GM12865 (cell line): ENCODE measurements at regions not wholly inside any gene's neighbourhood (a gene's known extent, or its start where the extent isn't known, plus 50 kb on each side); places are given as distances from the start of the nearest gene placed in this dataset.

Experiments used
- DNase-seq: peaks from one replicate; pipeline ENCODE4 v3.0.0; 2010; ENCODE audit warnings: low read depth
- H3K4me3 ChIP-seq: 2 replicates; pipeline ENCODE4 v1.5.1; 2011; ENCODE audit warnings: mild to moderate bottlenecking, low read depth, low read length, control low read depth
- CTCF ChIP-seq: IDR thresholded peaks from 2 replicates; pipeline ENCODE4 v1.5.1; 2011; ENCODE audit warnings: low read length, control low read depth, low read depth, inconsistent platforms; ENCODE audit not compliant: insufficient read depth; ENCODE audit errors: missing control alignments

- no peak overlapping the region for H3K4me3 ChIP-seq
Observed at GRCh38 chr2:204046145-204046544, 109.6 kb downstream of the ICOS start.

GRCh38 chr2:204049635-204050034 lies 113.1 kb downstream of the ICOS start:
- no peak for TF ChIP-seq CTCF
- DNase-seq: peak; percentile 45
- H3K4me3 ChIP-seq: no peak overlapping the region

More at GRCh38 chr2:204046145-204046544, 109.6 kb downstream of the ICOS start:
- DNase-seq: peak; percentile 31
- TF ChIP-seq CTCF: no peak

GRCh38 chr2:204050681-204051080 lies 114.1 kb downstream of the ICOS start:
- no peak for DNase-seq
- no peak overlapping the region for H3K4me3 ChIP-seq
- no peak for TF ChIP-seq CTCF

- no peak for TF ChIP-seq CTCF
- no peak overlapping the region for H3K4me3 ChIP-seq
- no peak for DNase-seq
Observed at GRCh38 chr2:204051476-204051875, 114.9 kb downstream of the ICOS start.

GRCh38 chr2:204051984-204052556 lies 115.5 kb downstream of the ICOS start:
- DNase-seq: no peak
- TF ChIP-seq CTCF: no peak
- H3K4me3 ChIP-seq: no peak overlapping the region

- no peak for TF ChIP-seq CTCF
- no peak overlapping the region for H3K4me3 ChIP-seq
- no peak for DNase-seq
Observed at GRCh38 chr2:204059016-204059415, 122.5 kb downstream of the ICOS start.

- DNase-seq: no peak
- TF ChIP-seq CTCF: no peak
- H3K4me3 ChIP-seq: no peak overlapping the region
Observed at GRCh38 chr2:204060841-204061240, 124.3 kb downstream of the ICOS start.
